Thoracic aorta (tissue), 2 donors: ENCODE measurements at regions not wholly inside any gene's neighbourhood (a gene's known extent, or its start where the extent isn't known, plus 50 kb on each side); places are given as distances from the start of the nearest gene placed in this dataset.
A peak's percentile ranks its signal among the peaks of the same experiment; 100 is the strongest.

Experiments used
- ATAC-seq: fragments of 150-250 bp; one replicate; pipeline ENCODE4 v1.8.0; 2017; ENCODE audit warnings: low read depth; ENCODE audit not compliant: insufficient number of reproducible peaks, low FRiP score
- DNase-seq: peaks from one replicate; pipeline ENCODE4 v3.0.0-alpha.2; 2020; ENCODE audit warnings: low spot score
- H3K27ac ChIP-seq, 2 donors: fragments of 200-600 bp; sonication (generic); 1 replicate in 1 of 2; 2 replicates in 1 of 2; pipeline ENCODE4 v1.5.1; 2016; ENCODE audit warnings: mild to moderate bottlenecking in 2 of 2, moderate library complexity in 2 of 2
- H3K27me3 ChIP-seq: fragments of 200-600 bp; sonication (generic); replicated peaks from 2 replicates; pipeline ENCODE4 v1.6.0; 2016; ENCODE audit warnings: mild to moderate bottlenecking; ENCODE audit not compliant: insufficient read depth
- H3K36me3 ChIP-seq: fragments of 200-600 bp; sonication (generic); one replicate; pipeline ENCODE4 v1.5.1; 2016
- H3K4me1 ChIP-seq, 2 donors: fragments of 200-600 bp; sonication (generic); 1 replicate in 1 of 2; 2 replicates in 1 of 2; pipeline versions ENCODE4 v1.5.1 to v1.6.0; 2016; ENCODE audit warnings: low read depth in 2 of 2, mild to moderate bottlenecking in 1 of 2; ENCODE audit not compliant: control insufficient read depth in 1 of 2
- H3K4me3 ChIP-seq: fragments of 200-600 bp; sonication (generic); 2 replicates; pipeline ENCODE4 v1.5.1; 2016; ENCODE audit warnings: mild to moderate bottlenecking
- H3K9me3 ChIP-seq: fragments of 200-600 bp; sonication (generic); 2 replicates; pipeline ENCODE4 v1.5.1; 2016
- CTCF ChIP-seq: fragments of 200-600 bp; sonication (generic); IDR thresholded peaks from one replicate; pipeline ENCODE4 v1.5.1; 2019; ENCODE audit warnings: antibody characterized with exemption

- DNase-seq = no peak
- ATAC-seq = no peak
- Histone ChIP-seq H3K4me1 (no peaks in the 10 kb centered on the region), H3K27me3 (no peaks in the 10 kb centered on the region), H3K27ac (no peak overlapping the region), H3K36me3 (no peaks in the 10 kb centered on the region), H3K9me3 (no peaks in the 10 kb centered on the region), H3K4me3 (no peak overlapping the region)
- TF ChIP-seq CTCF = no peak
These were observed 57.5 kb upstream of the DYNLT3 start for GRCh38 chrX:37904833-37905232.

- Histone ChIP-seq H3K27me3 (no peaks in the 10 kb centered on the region), H3K27ac (no peak overlapping the region), H3K9me3 (no peaks in the 10 kb centered on the region), H3K36me3 (no peaks in the 10 kb centered on the region), H3K4me3 (peak overlapping the region; percentile 51), H3K4me1 (no peaks in the 10 kb centered on the region)
- ATAC-seq = no peak
- TF ChIP-seq CTCF = no peak
- DNase-seq = no peak
These were observed 58.2 kb upstream of the DYNLT3 start for GRCh38 chrX:37905436-37906147.

GRCh38 chrX:37906357-37906756 is 59.0 kb upstream of the DYNLT3 start:
- H3K9me3 ChIP-seq = no peaks in the 10 kb centered on the region
- no peaks in the 10 kb centered on the region for H3K36me3 ChIP-seq
- no peak overlapping the region for H3K27ac ChIP-seq
- no peaks in the 10 kb centered on the region for H3K4me1 ChIP-seq
- peak overlapping the region; percentile 51 for H3K4me3 ChIP-seq
- no peak for TF ChIP-seq CTCF
- H3K27me3 ChIP-seq = no peaks in the 10 kb centered on the region
- ATAC-seq (no peak), DNase-seq (no peak)

- DNase-seq = no peak
- Histone ChIP-seq H3K27me3 (no peaks in the 10 kb centered on the region), H3K4me3 (no peak overlapping the region), H3K36me3 (no peaks in the 10 kb centered on the region), H3K9me3 (no peaks in the 10 kb centered on the region), H3K4me1 (no peaks in the 10 kb centered on the region), H3K27ac (no peak overlapping the region)
- TF ChIP-seq CTCF = no peak
- no peak for ATAC-seq
These were observed 62.8 kb upstream of the DYNLT3 start for GRCh38 chrX:37910186-37910585.

GRCh38 chrX:37912304-37912703 is 64.9 kb upstream of the DYNLT3 start:
- H3K27ac ChIP-seq = no peak overlapping the region
- H3K9me3 ChIP-seq = no peaks in the 10 kb centered on the region
- H3K4me1 ChIP-seq = no peaks in the 10 kb centered on the region
- no peak for DNase-seq
- no peaks in the 10 kb centered on the region for H3K36me3 ChIP-seq
- ATAC-seq = no peak
- TF ChIP-seq CTCF = no peak
- H3K4me3 ChIP-seq = no peak overlapping the region
- no peaks in the 10 kb centered on the region for H3K27me3 ChIP-seq
